Stimulated activated CD4-positive, alpha-beta T cell treated with anti-CD3 and anti-CD28 coated beads, TNF-alpha, amount 100 ng/mL, for 4 hours (primary cell): ENCODE measurements at regions not wholly inside any gene's neighbourhood (a gene's known extent, or its start where the extent isn't known, plus 50 kb on each side); places are given as distances from the start of the nearest gene placed in this dataset.

Source experiments
- DNase-seq, 3 experiments: peaks; one replicate each; pipeline ENCODE4 v3.0.0-alpha.2; 2020; ENCODE audit warnings: low read depth in 3 of 3

GRCh38 chr9:129240581-129241211 lies 62.6 kb upstream of the IER5L start:
- DNase-seq = no peak

- no peak for DNase-seq
Observed at GRCh38 chr9:129239946-129240490, 62.0 kb upstream of the IER5L start.

GRCh38 chr9:129237803-129238202 lies 59.7 kb upstream of the IER5L start:
- no peak for DNase-seq

- DNase-seq = peak; percentile 46 to 54 (median 48)
Observed at GRCh38 chr9:129237164-129237611, 59.1 kb upstream of the IER5L start.

- no peak for DNase-seq
Observed at GRCh38 chr9:129236441-129237145, 58.5 kb upstream of the IER5L start.

GRCh38 chr9:129235931-129236331 lies 57.9 kb upstream of the IER5L start:
- DNase-seq = peak in 2 of 3 experiments; percentile 23 to 27

- DNase-seq = no peak
Observed at GRCh38 chr9:129235041-129235930, 57.2 kb upstream of the IER5L start.

GRCh38 chr9:129234491-129234890 lies 56.4 kb upstream of the IER5L start:
- no peak for DNase-seq

GRCh38 chr9:129232839-129233591 lies 55.0 kb upstream of the IER5L start:
- DNase-seq = no peak

GRCh38 chr9:129231759-129232158 lies 53.7 kb upstream of the IER5L start:
- no peak for DNase-seq

GRCh38 chr9:129231022-129231739 lies 53.1 kb upstream of the IER5L start:
- no peak for DNase-seq

GRCh38 chr9:129230302-129230701 lies 52.2 kb upstream of the IER5L start:
- no peak for DNase-seq
